GM12878 (cell line): ENCODE measurements at regions not wholly inside any gene's neighbourhood (a gene's known extent, or its start where the extent isn't known, plus 50 kb on each side); places are given as distances from the start of the nearest gene placed in this dataset.

ENCODE experiments used
- ATAC-seq: fragments of 200-7000 bp; cut with Tn5 transposase; 3 replicates; pipeline ENCODE4 v1.9.1; 2020; ENCODE audit warnings: mild to moderate bottlenecking, moderate library complexity
- BruUV-seq: library from RNA; stranded (reverse); fragments of 400-500 nt; replicated peaks from 2 replicates; lab custom pipeline; 2021; lab: Mats Ljungman, UMichigan
- CTCF ChIA-PET: fragments of 300-600 bp; sonication (Branson Sonifier 250); formaldehyde crosslinking; extraction: SDS; loops from one replicate; lab custom pipeline; 2021; ENCODE audit warnings: inconsistent platforms; lab: Yijun Ruan, JAX
- POLR2A ChIA-PET: fragments of 350-600 bp; formaldehyde crosslinking; extraction: SDS; loops from one replicate; lab custom pipeline; 2021; ENCODE audit warnings: inconsistent platforms; lab: Charles Lee
- RAD21 ChIA-PET: fragments of 300-600 bp; sonication (Branson Sonifier 250); formaldehyde crosslinking; loops from one replicate; lab custom pipeline; 2023; ENCODE audit warnings: antibody characterized with exemption; ENCODE audit not compliant: unreplicated experiment; lab: Charles Lee
- SMC1A ChIA-PET: fragments of 300-600 bp; sonication (Branson Sonifier 250); formaldehyde crosslinking; loops from one replicate; lab custom pipeline; 2023; ENCODE audit not compliant: unreplicated experiment, uncharacterized antibody; lab: Charles Lee
- DNase-seq: peaks from one replicate; pipeline ENCODE4 v3.0.0-alpha.2; 2011; ENCODE audit warnings: low read depth, low spot score
- FAIRE-seq: peaks from 3 replicates; lab custom pipeline; 2011; peaks lifted over from hg19 to GRCh38; lab: Jason Lieb, UNC
- H2AFZ ChIP-seq: 2 replicates; pipeline ENCODE4 v1.6.0; 2011; ENCODE audit warnings: low read depth, low read length, control low read depth; ENCODE audit not compliant: control insufficient read depth
- H3K27ac ChIP-seq: 2 replicates; pipeline ENCODE4 v1.5.1; 2011; ENCODE audit warnings: control low read depth; ENCODE audit not compliant: control insufficient read depth, insufficient read depth
- H3K27me3 ChIP-seq, 2 experiments: replicated peaks in 1 of 2; 2 replicates each; pipeline versions ENCODE4 v1.6.0 to v1.6.1; 2011; ENCODE audit warnings: low read length in 1 of 2; ENCODE audit not compliant: control insufficient read depth in 2 of 2, insufficient read depth in 2 of 2
- H3K36me3 ChIP-seq, 2 experiments: 2 replicates each; pipeline ENCODE4 v1.5.1; 2011; ENCODE audit warnings: low read length in 1 of 2; ENCODE audit not compliant: control insufficient read depth in 2 of 2, insufficient read depth in 2 of 2
- H3K4me1 ChIP-seq: 2 replicates; pipeline ENCODE4 v1.6.1; 2011; ENCODE audit warnings: mild to moderate bottlenecking, low read length, moderate library complexity, mixed read lengths; ENCODE audit not compliant: control insufficient read depth, insufficient read depth
- H3K4me2 ChIP-seq: 2 replicates; pipeline ENCODE4 v1.6.0; 2011; ENCODE audit warnings: control low read depth; ENCODE audit not compliant: control insufficient read depth, insufficient read depth
- H3K4me3 ChIP-seq: fragments of 200-600 bp; sonication (generic); 2 replicates; pipeline ENCODE4 v1.5.1; 2016
- H3K79me2 ChIP-seq: 2 replicates; pipeline ENCODE4 v1.6.0; 2011; ENCODE audit warnings: low read length; ENCODE audit not compliant: control insufficient read depth, insufficient read depth
- H3K9ac ChIP-seq: 2 replicates; pipeline ENCODE4 v1.8.0; 2011; ENCODE audit warnings: low read length, control low read depth, mixed read lengths; ENCODE audit not compliant: control insufficient read depth, insufficient read depth
- H3K9me3 ChIP-seq: replicated peaks from 3 replicates; pipeline ENCODE4 v1.5.1; 2011; ENCODE audit warnings: mild to moderate bottlenecking, low read length; ENCODE audit not compliant: control insufficient read depth, insufficient read depth
- H4K20me1 ChIP-seq: 2 replicates; pipeline ENCODE4 v1.6.0; 2011; ENCODE audit not compliant: control insufficient read depth, insufficient read depth
- BCL3 ChIP-seq: IDR thresholded peaks from 2 replicates; pipeline ENCODE4 v1.6.1; 2011; ENCODE audit warnings: borderline replicate concordance, low read depth, mild to moderate bottlenecking, moderate library complexity, low read length; ENCODE audit not compliant: insufficient read depth, poor library complexity, severe bottlenecking
- BCLAF1 ChIP-seq: fragments of 450-650 bp; IDR thresholded peaks from 2 replicates; pipeline ENCODE4 v1.6.1; 2017; ENCODE audit warnings: antibody characterized with exemption, mild to moderate bottlenecking, moderate library complexity
- CBFB ChIP-seq: IDR thresholded peaks from 2 replicates; pipeline ENCODE4 v1.6.1; 2016; ENCODE audit warnings: antibody characterized with exemption, low read depth
- CREM ChIP-seq: IDR thresholded peaks from 2 replicates; pipeline ENCODE4 v1.6.1; 2014; ENCODE audit warnings: antibody characterized with exemption, low read depth
- HDAC2 ChIP-seq: fragments of 200-600 bp; sonication (generic); IDR thresholded peaks from 2 replicates; pipeline ENCODE4 v1.6.1; 2017
- NFIC ChIP-seq: IDR thresholded peaks from 2 replicates; pipeline ENCODE4 v1.6.1; 2012; ENCODE audit warnings: low read depth, mild to moderate bottlenecking, inconsistent platforms, low read length, moderate library complexity
- NRF1 ChIP-seq: conservative IDR thresholded peaks from 2 replicates; pipeline ENCODE4 v1.6.1; 2011; ENCODE audit warnings: mild to moderate bottlenecking, low read depth, low read length, improper control_type of control experiment
- POLR2AphosphoS2 ChIP-seq: IDR thresholded peaks from 2 replicates; pipeline ENCODE4 v1.6.1; 2011; ENCODE audit warnings: low read depth, mild to moderate bottlenecking, low read length, improper control_type of control experiment, moderate library complexity
- ZNF217 ChIP-seq: fragments of 450-650 bp; IDR thresholded peaks from 2 replicates; pipeline ENCODE4 v1.6.1; 2017; ENCODE audit warnings: antibody characterized with exemption, mild to moderate bottlenecking
- WGBS: methylation state at CpG from one replicate; pipeline ENCODE4 v1.1.6; 2016; ENCODE audit warnings: low lambda C conversion rate; ENCODE audit not compliant: insufficient replicate concordance, insufficient coverage; ENCODE audit errors: missing lambda C conversion rate; 5-methylcytosine and 5-hydroxymethylcytosine counted together
- in situ Hi-C: fragments of 300-500 bp; cut with MboI; formaldehyde crosslinking; loops from 9 replicates; pipeline ENCODE4 v1.14.3; 2018; ENCODE audit warnings: mixed read lengths
- intact Hi-C: fragments of 100-400 bp; cut with micrococcal nuclease; formaldehyde crosslinking; loops from one replicate; pipeline ENCODE4 v1.14.2; 2022; ENCODE audit not compliant: unreplicated experiment

GRCh38 chr2:21567395-21567794 lies 443.6 kb downstream of the TDRD15 start:
- H3K9me3 ChIP-seq = no peaks in the 10 kb centered on the region
- H3K27me3 ChIP-seq = no peaks in the 10 kb centered on the region
- DNase-seq (no peak), ATAC-seq (no peak), FAIRE-seq (no peak)
- WGBS = 12% methylated on average over 5 of the region's 5 CpGs
- ChIA-PET RAD21 (no interaction called here), CTCF (no interaction called here), SMC1A (no interaction called here), POLR2A (no interaction called here)
- in situ Hi-C loops = no loop called here
- no peaks in the 10 kb centered on the region for H3K79me2 ChIP-seq
- H2AFZ ChIP-seq = no peak overlapping the region
- H3K4me2 ChIP-seq = no peak overlapping the region
- TF ChIP-seq CREM (no peak), BCLAF1 (no peak), BCL3 (no peak), NRF1 (no peak), POLR2AphosphoS2 (no peak), NFIC (no peak), ZNF217 (no peak), HDAC2 (no peak), CBFB (no peak)
- no peak overlapping the region for H3K9ac ChIP-seq
- no peaks in the 10 kb centered on the region for H3K36me3 ChIP-seq
- H4K20me1 ChIP-seq = no peaks in the 10 kb centered on the region
- BruUV-seq = no TSS peak
- H3K4me1 ChIP-seq = no peaks in the 10 kb centered on the region
- H3K4me3 ChIP-seq = no peak overlapping the region
- H3K27ac ChIP-seq = no peak overlapping the region
- intact Hi-C loops = no loop called here
